ENCODE measurements at regions not wholly inside any gene's neighbourhood (a gene's known extent, or its start where the extent isn't known, plus 50 kb on each side); places are given as distances from the start of the nearest gene placed in this dataset.

DNA sequence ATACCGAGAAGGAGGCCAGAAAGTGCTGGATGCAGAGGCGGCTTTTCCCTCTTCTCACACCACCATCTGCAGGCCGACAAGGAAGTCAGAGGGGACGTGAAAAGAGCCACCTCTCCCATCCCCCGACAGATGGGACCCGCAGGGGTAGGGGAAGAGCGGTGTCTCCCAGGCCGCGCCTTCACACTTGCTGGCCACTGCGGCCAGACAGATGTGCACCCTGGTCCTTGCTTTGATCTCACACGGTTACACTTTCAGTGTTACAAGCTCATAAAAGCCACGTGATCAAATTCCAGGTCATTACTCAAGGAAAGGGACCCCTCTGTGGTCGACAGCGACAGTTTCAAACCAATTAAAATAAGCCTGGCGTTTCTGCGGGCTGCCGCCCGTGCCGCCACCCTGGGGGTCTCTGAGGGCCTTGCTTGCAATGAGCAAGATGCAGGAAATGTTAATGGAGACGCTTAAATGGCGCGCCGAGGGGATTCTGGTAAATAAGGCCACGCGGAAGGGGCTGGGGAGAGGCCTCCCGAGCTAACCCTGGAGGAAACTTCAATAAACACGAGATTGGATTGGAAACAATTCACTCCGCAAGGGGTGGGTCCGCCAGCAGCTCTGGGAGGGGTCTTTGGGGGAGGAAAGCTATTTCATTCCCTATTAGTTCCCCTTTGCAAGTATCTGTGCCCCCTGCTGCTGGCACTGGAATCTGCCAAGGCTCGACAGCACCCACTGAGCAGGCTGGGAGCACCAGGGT is 240.9 kb downstream of the ENGASE start:
- WGBS, 2 donors: 42 to 56% methylated on average over 30 of the region's 30 CpGs
- Histone ChIP-seq H3K27me3 (peaks cover 0 to 2% of the 10 kb centered on the region in 2 donors), H3K4me3 (no peak overlapping the region), H3K36me3 (replicated peaks in 1 of 2; ENCODE audit: insufficient read depth in 1 of 2, low read depth in 2 of 2) (no peaks in the 10 kb centered on the region), H3K9me3 (no peaks in the 10 kb centered on the region), H3K4me1 (peaks cover 10% of the 10 kb centered on the region), H3K27ac (no peak overlapping the region)
- DNase-seq: no peak
- ATAC-seq: no peak
- intact Hi-C loops (cut with DNase I): no loop called here
- TF ChIP-seq, protein P1, sequence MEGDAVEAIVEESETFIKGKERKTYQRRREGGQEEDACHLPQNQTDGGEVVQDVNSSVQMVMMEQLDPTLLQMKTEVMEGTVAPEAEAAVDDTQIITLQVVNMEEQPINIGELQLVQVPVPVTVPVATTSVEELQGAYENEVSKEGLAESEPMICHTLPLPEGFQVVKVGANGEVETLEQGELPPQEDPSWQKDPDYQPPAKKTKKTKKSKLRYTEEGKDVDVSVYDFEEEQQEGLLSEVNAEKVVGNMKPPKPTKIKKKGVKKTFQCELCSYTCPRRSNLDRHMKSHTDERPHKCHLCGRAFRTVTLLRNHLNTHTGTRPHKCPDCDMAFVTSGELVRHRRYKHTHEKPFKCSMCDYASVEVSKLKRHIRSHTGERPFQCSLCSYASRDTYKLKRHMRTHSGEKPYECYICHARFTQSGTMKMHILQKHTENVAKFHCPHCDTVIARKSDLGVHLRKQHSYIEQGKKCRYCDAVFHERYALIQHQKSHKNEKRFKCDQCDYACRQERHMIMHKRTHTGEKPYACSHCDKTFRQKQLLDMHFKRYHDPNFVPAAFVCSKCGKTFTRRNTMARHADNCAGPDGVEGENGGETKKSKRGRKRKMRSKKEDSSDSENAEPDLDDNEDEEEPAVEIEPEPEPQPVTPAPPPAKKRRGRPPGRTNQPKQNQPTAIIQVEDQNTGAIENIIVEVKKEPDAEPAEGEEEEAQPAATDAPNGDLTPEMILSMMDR (IDR thresholded peaks at IDR 0.05): no peak
- TF ChIP-seq POLR2A (IDR thresholded peaks at IDR 0.05): no peak

DNA sequence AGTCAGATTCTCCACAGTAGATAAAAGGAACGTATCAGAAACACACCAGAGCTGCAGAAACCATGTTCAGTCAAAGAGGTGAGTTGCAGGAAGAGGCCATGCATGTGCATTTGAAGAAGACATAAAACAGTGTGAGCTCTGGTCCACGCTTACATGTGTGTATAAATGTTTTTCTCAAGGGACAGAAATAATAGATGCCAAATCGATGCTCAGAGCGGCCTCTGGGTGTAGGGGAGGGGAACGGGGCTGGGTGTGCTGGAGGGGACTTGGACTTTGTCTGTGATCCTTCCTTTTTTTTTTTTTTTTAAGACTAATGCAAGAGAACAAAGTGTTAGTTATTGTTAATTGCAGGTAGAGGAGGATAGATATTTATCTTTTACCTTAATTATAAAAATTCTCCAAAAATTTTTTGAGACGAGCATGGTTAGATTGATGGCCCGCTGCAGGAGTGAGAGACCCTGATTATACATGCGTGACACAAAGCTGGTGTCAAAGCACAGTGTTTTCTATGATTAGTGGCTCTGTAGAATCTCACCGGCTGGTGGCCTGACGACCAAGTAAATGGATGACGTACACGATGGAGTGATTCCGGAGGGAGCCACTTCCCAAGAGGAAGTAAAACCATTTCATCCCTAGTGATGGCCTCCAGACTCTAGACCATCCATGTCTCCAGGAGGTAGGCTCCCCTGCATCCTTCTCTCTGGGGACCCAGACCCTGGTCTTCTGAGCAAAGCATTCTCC is 240.2 kb downstream of the ENGASE start:
- H3K27me3 ChIP-seq: no peaks in the 10 kb centered on the region
- WGBS, 2 donors: 66 to 81% methylated on average over 13 of the region's 13 CpGs
- intact Hi-C loops (cut with DNase I): no loop called here

DNA sequence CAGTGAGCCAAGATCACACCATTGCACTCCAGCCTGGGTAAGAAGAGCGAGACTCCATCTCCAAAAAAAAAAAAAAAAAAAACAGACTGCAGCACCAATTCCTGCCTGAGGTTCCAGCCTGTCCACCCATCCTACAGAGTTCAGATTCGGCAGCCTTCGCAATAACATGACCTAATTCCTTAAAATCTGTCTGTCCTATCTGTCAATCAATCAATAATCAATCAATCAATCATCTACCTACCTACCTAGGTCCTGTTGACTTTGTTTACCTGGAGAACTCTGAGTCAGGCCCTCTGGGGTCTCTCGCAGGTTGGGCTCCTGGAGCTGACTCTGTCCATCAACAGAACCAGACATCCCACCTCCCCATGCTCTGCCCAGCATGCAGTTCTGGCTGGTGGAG is 236.7 kb downstream of the ENGASE start:
- Histone ChIP-seq H3K27me3 (no peaks in the 10 kb centered on the region), H3K27ac (no peak overlapping the region)

More for the DNA sequence above, 240.2 kb downstream of the ENGASE start:
- H3K27ac ChIP-seq: no peak overlapping the region
- H3K4me1 ChIP-seq: peaks cover 10% of the 10 kb centered on the region
- H3K4me3 ChIP-seq: no peak overlapping the region
- ATAC-seq (no peak), DNase-seq (no peak)
- no peaks in the 10 kb centered on the region for H3K36me3 ChIP-seq (replicated peaks in 1 of 2; ENCODE audit: insufficient read depth in 1 of 2, low read depth in 2 of 2)
- no peaks in the 10 kb centered on the region for H3K9me3 ChIP-seq
- TF ChIP-seq, protein P1 (IDR thresholded peaks at IDR 0.05): no peak
- no peak for TF ChIP-seq POLR2A (IDR thresholded peaks at IDR 0.05)

DNA sequence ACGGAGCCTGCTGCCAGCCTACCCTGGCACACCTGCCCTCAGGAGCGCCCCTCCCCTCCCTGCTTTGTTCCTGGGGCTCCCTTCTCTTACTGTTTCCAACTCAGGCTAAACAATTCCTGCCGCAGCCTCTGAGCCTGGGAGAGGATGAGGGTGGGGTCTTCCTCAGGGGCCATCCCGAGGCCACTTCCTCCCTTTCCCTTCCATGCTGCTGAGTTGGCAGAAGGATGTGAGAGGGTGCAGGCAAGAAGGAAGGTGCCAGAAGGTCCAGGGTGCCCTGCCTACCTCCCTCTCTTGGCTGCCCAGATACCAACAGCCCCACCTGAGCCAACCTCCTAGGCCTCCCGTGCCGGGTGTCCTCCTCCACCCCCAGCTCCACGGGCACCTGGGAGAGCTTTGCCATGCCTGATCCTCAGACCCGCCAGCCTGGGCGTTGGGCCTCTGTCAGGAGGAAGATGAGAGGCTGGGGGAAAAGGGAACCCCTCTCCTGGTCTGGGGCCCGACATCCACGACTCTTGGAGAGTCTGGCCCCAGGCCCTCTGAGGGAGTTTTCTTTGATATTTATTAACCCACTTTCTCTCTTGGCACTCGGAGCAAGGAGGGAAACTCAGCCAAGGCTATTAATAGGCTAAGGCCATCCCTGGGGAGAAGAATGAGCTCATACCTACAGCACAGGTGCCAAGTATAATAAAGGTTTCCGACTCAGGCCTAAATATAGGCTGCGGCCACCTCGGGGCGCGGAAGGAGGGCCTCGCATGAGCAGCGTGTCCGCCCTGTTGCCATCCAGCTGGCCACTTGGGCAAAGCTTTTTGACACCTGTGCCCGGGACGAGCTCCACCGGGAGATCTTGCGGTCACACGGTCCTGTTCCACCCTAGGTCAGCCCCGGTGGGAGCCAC is 232.0 kb downstream of the ENGASE start:
- TF ChIP-seq, protein P1 (IDR thresholded peaks at IDR 0.05): peak in 2 of 7 experiments; percentile 12 to 14
- no peak for TF ChIP-seq POLR2A (IDR thresholded peaks at IDR 0.05)
- no peaks in the 10 kb centered on the region for H3K9me3 ChIP-seq
- H3K4me1 ChIP-seq: peaks cover 34% of the 10 kb centered on the region
- H3K27me3 ChIP-seq: no peaks in the 10 kb centered on the region
- peak overlapping the region; percentile 69 to 78 (median 76) for H3K27ac ChIP-seq
- ATAC-seq (peak; percentile 97), DNase-seq (peak; percentile 77 to 89 (median 87))
- WGBS, 2 donors: 6 to 18% methylated on average over 16 to 26 of the region's 26 CpGs
- no peaks in the 10 kb centered on the region for H3K36me3 ChIP-seq (replicated peaks in 1 of 2; ENCODE audit: insufficient read depth in 1 of 2, low read depth in 2 of 2)
- H3K4me3 ChIP-seq: no peak overlapping the region
- intact Hi-C loops (cut with DNase I): no loop called here

More for the DNA sequence above, 236.7 kb downstream of the ENGASE start:
- ATAC-seq (no peak), DNase-seq (no peak)
- 92% methylated on average over 4 of the region's 4 CpGs for WGBS, 2 donors
- no peak overlapping the region for H3K4me3 ChIP-seq
- H3K36me3 ChIP-seq (replicated peaks in 1 of 2; ENCODE audit: insufficient read depth in 1 of 2, low read depth in 2 of 2): no peaks in the 10 kb centered on the region
- intact Hi-C loops (cut with DNase I): no loop called here
- H3K4me1 ChIP-seq: peaks cover 20% of the 10 kb centered on the region
- no peaks in the 10 kb centered on the region for H3K9me3 ChIP-seq
- TF ChIP-seq, protein P1 (IDR thresholded peaks at IDR 0.05): no peak
- no peak for TF ChIP-seq POLR2A (IDR thresholded peaks at IDR 0.05)

Measured in body of pancreas (tissue), 4 donors.